ENCODE measurements at regions not wholly inside any gene's neighbourhood (a gene's known extent, or its start where the extent isn't known, plus 50 kb on each side); places are given as distances from the start of the nearest gene placed in this dataset.

DNA sequence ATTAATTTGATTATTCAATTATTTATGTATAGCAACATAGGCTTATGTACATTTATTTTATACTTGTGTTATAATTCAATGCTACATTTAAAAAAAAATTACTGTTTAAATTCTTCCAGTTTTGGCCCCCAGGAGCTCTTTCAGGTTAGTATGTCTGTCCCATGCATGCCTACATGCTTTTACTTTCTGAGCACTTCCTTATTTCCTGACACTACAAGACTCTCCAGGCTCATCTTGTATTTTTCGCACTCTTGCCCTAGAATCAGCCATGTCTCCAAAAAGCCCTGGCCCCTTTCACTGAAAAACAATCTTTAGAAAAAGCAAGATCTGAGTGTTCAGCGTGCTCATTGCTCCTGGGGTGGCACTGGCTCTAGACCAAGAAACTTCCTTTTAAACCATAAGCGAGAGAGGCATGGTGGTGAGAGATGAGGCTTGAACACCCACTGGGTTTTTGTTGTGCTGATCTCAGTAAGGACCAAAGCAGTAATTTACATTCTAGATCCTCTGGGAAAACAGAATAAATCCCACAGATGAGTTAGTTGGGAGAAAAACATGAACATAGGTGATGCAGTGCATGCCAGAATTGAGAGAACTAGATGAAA, 95.0 kb downstream of the SLC30A10 start:
- TF ChIP-seq, protein P1, sequence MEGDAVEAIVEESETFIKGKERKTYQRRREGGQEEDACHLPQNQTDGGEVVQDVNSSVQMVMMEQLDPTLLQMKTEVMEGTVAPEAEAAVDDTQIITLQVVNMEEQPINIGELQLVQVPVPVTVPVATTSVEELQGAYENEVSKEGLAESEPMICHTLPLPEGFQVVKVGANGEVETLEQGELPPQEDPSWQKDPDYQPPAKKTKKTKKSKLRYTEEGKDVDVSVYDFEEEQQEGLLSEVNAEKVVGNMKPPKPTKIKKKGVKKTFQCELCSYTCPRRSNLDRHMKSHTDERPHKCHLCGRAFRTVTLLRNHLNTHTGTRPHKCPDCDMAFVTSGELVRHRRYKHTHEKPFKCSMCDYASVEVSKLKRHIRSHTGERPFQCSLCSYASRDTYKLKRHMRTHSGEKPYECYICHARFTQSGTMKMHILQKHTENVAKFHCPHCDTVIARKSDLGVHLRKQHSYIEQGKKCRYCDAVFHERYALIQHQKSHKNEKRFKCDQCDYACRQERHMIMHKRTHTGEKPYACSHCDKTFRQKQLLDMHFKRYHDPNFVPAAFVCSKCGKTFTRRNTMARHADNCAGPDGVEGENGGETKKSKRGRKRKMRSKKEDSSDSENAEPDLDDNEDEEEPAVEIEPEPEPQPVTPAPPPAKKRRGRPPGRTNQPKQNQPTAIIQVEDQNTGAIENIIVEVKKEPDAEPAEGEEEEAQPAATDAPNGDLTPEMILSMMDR (IDR thresholded peaks at IDR 0.05; ENCODE audit: insufficient read depth, low read length, poor library complexity, severe bottlenecking) = no peak
- no peak for TF ChIP-seq EZH2phosphoT487 (conservative IDR thresholded peaks at IDR 0.05; ENCODE audit: low read length)
